HG03045 (cell line): ENCODE measurements at regions not wholly inside any gene's neighbourhood (a gene's known extent, or its start where the extent isn't known, plus 50 kb on each side); places are given as distances from the start of the nearest gene placed in this dataset.

Experiments
- ATAC-seq: cut with Tn5 transposase; IDR thresholded peaks from one replicate; pipeline ENCODE4 v1.9.1; 2021; ENCODE audit warnings: mild to moderate bottlenecking, moderate library complexity; ENCODE audit not compliant: unreplicated experiment

DNA sequence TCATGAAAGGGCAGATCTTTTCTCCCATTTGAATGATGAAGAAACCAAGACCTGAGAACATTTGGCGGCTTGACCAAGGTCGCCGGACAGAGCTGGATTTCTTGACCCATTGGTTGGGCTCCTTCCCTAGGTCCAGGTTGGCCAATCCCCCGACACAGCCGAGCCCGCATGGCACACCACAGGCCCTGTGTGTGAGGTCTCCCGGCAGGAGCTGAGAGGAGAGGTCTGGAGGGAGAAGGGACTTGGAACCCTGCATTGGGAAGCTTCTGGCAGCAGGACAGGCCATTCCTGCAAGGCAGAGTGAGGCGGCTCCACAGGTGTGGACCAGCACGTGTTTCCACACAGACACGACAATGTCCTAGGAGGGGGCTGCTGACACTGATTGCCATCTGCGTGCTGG is 98.6 kb upstream of the THY1 start:
- no peak for ATAC-seq

GRCh38 chr11:119520966-119521365 is 98.0 kb upstream of the THY1 start:
- ATAC-seq: no peak

- no peak for ATAC-seq
Observed at GRCh38 chr11:119520400-119520799, 97.4 kb upstream of the THY1 start.

- ATAC-seq: no peak
Observed at GRCh38 chr11:119519796-119520195, 96.8 kb upstream of the THY1 start.

GRCh38 chr11:119518746-119519730 is 96.1 kb upstream of the THY1 start:
- no peak for ATAC-seq

DNA sequence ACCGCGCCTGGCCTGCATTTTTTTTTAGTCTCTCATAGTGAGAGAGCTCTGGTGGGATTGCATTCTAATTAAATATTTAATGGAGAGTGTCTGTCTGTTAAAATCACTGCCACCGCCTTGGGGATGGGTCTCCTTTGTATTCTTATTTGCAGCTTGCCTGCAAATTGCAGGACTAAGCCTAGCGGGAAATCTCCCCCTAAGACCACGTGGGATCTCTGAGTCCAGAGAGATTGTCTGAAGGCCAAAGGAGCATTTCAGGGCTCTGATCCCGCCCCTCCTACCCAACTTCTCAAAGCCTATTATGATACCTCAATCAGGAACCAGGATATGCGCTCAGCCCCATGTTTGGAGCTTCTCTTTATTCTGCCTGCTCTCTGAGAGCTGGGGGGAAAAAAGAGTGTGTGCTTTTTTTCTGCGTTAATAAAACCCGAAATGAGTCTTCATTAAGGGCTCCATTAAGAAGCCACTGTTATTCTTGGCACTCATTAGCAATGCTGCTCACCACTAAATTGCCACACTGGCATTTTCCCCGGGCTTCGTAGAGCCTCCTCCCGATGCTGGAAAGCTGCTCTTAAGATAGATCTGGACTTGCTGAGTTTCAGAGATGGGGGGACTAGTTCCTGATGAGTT is 92.9 kb upstream of the THY1 start:
- no peak for ATAC-seq

- ATAC-seq: no peak
Observed at GRCh38 chr11:119513806-119514170, 90.8 kb upstream of the THY1 start.

GRCh38 chr11:119513131-119513805 is 90.3 kb upstream of the THY1 start:
- ATAC-seq: no peak

- ATAC-seq: no peak
Observed at GRCh38 chr11:119512369-119512768, 89.4 kb upstream of the THY1 start.

- ATAC-seq: no peak
Observed at GRCh38 chr11:119511614-119512306, 88.8 kb upstream of the THY1 start.

DNA sequence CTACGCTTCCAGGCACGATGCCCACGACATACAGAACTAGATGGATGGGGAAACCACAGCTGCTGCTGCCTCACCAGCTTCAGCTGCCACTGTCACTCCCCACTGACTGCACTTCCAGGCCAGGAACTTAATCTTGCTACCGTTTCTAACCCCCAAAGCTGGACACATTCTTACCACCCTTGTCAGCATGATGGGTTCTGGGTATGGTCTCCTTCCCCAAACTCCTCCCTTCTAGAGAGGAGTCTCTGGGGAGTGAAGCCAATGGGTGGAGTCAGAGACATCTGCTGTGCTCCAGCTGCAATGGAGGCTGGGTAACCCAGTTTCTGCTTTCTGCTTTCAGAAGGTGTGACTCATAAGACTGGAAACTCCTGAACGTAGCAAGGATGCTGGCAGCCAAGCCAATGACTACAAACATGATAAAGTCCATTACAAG is 87.0 kb upstream of the THY1 start:
- peak; percentile 70 for ATAC-seq

GRCh38 chr11:119509282-119509841 is 86.4 kb upstream of the THY1 start:
- ATAC-seq: no peak

DNA sequence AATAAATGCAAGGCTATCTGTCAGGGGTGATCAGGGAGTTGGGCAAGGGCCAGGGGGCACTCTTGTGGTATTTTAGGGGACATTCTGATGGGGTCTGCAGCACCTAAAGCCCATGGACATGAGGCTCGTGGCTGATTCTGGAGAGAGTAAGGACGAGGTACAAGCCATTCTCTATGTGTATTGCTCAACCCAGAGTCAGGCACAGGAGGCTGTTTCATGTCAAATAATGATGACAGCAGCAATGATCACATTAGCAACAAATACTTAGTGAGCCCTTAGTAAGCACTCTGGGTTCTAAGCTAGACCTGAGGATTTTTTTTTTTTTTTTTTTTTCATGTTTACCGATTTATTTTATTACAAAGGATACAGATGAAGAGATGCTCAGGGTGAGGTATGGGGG is 83.5 kb upstream of the THY1 start:
- no peak for ATAC-seq

DNA sequence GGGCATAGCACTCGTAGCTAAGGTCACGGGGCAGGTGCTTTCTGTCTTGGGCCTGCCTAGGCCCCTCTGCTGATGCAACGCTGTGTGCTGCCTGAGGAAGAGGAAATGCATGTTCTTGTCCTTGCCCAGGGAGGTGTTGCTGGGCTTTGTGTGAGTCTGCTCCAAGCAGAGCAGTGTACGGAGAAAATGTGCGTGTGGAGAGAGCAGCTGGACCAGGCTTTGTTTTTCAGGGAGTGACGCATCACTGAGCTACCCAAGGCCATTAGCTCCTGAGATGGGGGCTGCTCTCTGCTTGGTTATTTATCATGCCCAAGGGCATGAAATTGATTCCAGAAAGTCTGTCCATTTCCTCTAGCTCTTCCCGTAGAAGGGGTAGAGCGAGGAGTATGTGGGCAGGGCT is 82.9 kb upstream of the THY1 start:
- no peak for ATAC-seq

GRCh38 chr11:119505071-119505470 is 82.1 kb upstream of the THY1 start:
- ATAC-seq: no peak

GRCh38 chr11:119504371-119504770 is 81.4 kb upstream of the THY1 start:
- no peak for ATAC-seq

GRCh38 chr11:119501777-119502405 is 78.9 kb upstream of the THY1 start:
- no peak for ATAC-seq

GRCh38 chr11:119497717-119498116 is 74.7 kb upstream of the THY1 start:
- ATAC-seq: no peak

DNA sequence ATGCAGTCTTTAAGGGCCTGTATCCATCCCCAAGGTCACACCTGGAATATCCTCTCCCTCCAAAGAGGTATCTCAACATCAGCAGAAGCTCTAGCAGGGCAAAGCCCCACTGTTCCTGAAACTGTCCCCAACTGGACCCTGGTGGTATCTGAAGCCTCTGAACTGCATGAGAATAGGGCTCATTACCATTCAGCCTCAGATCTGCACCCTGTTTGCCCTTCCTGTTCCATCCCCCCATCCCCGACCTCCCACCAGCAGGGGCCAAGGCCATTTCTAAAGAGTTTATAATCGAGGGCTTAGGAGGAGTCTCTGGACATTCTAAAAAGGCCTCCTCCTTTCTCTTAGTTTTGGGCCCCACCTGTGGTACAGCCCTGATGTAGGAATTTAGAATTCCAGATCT is 74.0 kb upstream of the THY1 start:
- no peak for ATAC-seq

DNA sequence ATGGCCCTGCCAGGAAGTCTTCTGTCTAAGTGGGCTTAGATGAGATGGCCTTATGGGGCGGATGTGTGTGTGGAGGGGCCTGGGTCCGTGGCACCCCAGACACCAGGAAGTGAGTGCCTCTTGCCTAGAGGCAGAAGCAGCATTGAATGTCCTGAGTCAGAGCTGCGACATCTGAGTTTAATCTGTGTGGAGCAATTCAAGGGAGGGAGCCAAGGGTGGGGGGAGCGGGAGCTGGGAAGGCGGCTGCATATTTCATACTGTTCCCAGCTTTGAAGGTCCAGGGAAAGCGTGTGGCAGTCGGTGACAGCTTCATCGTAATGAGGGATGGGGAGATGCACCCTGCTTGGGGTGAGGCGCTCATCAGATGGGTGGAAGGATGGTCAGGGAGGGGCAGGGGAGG is 73.5 kb upstream of the THY1 start:
- ATAC-seq: no peak
